HG03378 (cell line): ENCODE measurements at regions not wholly inside any gene's neighbourhood (a gene's known extent, or its start where the extent isn't known, plus 50 kb on each side); places are given as distances from the start of the nearest gene placed in this dataset.

Experiments
- ATAC-seq: cut with Tn5 transposase; IDR thresholded peaks from one replicate; pipeline ENCODE4 v1.9.1; 2021; ENCODE audit warnings: mild to moderate bottlenecking, moderate library complexity; ENCODE audit not compliant: unreplicated experiment

GRCh38 chr7:130960208-130960988 lies 226.4 kb upstream of the KLF14 start:
- no peak for ATAC-seq

- peak; percentile 72 for ATAC-seq
Observed at GRCh38 chr7:130961128-130961601, 227.2 kb upstream of the KLF14 start.

GRCh38 chr7:130962109-130962508 lies 228.1 kb upstream of the KLF14 start:
- no peak for ATAC-seq

- ATAC-seq: no peak
Observed at GRCh38 chr7:130963339-130963738, 229.3 kb upstream of the KLF14 start.

- ATAC-seq: no peak
Observed at GRCh38 chr7:130965515-130965914, 231.5 kb upstream of the KLF14 start.

GRCh38 chr7:130966246-130967009 lies 232.4 kb upstream of the KLF14 start:
- ATAC-seq: peak; percentile 53

GRCh38 chr7:130970196-130970595 lies 236.2 kb upstream of the KLF14 start:
- ATAC-seq: no peak

GRCh38 chr7:130970696-130971095 lies 236.7 kb upstream of the KLF14 start:
- no peak for ATAC-seq

GRCh38 chr7:130971297-130971696 lies 237.3 kb upstream of the KLF14 start:
- no peak for ATAC-seq

- ATAC-seq: no peak
Observed at GRCh38 chr7:130972201-130972600, 238.2 kb upstream of the KLF14 start.

GRCh38 chr7:130973637-130974036 lies 239.6 kb upstream of the KLF14 start:
- ATAC-seq: no peak

- no peak for ATAC-seq
Observed at GRCh38 chr7:130974169-130974568, 240.2 kb upstream of the KLF14 start.

GRCh38 chr7:130974794-130975193 lies 240.8 kb upstream of the KLF14 start:
- ATAC-seq: no peak

GRCh38 chr7:130975731-130976130 lies 241.7 kb upstream of the KLF14 start:
- no peak for ATAC-seq

- no peak for ATAC-seq
Observed at GRCh38 chr7:130982160-130982638, 248.2 kb upstream of the KLF14 start.

- no peak for ATAC-seq
Observed at GRCh38 chr7:130982651-130983050, 248.6 kb upstream of the KLF14 start.

- ATAC-seq: no peak
Observed at GRCh38 chr7:130985361-130985760, 251.4 kb upstream of the KLF14 start.

- ATAC-seq: no peak
Observed at GRCh38 chr7:130986261-130986690, 252.3 kb upstream of the KLF14 start.

GRCh38 chr7:130987092-130987491 lies 253.1 kb upstream of the KLF14 start:
- no peak for ATAC-seq

GRCh38 chr7:130988443-130988842 lies 254.4 kb upstream of the KLF14 start:
- ATAC-seq: no peak

- ATAC-seq: no peak
Observed at GRCh38 chr7:130989101-130989795, 255.2 kb upstream of the KLF14 start.
